ENCODE measurements at regions not wholly inside any gene's neighbourhood (a gene's known extent, or its start where the extent isn't known, plus 50 kb on each side); places are given as distances from the start of the nearest gene placed in this dataset.

DNA sequence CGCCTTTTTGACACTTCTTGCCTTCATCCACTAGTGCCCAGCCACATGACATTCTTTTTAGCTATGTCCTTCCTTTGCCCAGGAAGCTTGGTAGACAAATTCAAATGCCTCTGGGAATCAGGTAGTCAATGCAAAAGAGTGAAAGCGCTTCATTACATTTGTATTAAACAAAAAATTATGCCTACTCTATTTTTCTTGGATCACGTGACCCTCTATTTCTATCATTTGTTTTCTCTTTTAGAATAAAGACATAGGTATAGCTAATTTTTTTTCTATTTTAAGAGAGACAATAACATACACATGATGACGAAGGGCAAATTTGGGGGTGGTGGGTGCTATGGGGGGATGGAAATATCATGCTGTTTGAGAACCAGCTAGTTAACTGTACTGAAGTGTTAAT is 384.8 kb downstream of the C3orf38 start:
- ChIA-PET CTCF (no interaction called here), POLR2A (no interaction called here)
- Histone ChIP-seq H3K27me3 (ENCODE audit: control insufficient read depth, insufficient read depth, low read length) (no peaks in the 10 kb centered on the region), H3K9me3 (ENCODE audit: control insufficient read depth, insufficient read depth, low read length) (no peaks in the 10 kb centered on the region), H3K4me3 (ENCODE audit: low read depth, low read length) (no peak overlapping the region), H3K27ac (ENCODE audit: low read depth, low read length) (no peak overlapping the region)
- no peak for DNase-seq (ENCODE audit: low read depth, low spot score)
- TF ChIP-seq, protein P1, sequence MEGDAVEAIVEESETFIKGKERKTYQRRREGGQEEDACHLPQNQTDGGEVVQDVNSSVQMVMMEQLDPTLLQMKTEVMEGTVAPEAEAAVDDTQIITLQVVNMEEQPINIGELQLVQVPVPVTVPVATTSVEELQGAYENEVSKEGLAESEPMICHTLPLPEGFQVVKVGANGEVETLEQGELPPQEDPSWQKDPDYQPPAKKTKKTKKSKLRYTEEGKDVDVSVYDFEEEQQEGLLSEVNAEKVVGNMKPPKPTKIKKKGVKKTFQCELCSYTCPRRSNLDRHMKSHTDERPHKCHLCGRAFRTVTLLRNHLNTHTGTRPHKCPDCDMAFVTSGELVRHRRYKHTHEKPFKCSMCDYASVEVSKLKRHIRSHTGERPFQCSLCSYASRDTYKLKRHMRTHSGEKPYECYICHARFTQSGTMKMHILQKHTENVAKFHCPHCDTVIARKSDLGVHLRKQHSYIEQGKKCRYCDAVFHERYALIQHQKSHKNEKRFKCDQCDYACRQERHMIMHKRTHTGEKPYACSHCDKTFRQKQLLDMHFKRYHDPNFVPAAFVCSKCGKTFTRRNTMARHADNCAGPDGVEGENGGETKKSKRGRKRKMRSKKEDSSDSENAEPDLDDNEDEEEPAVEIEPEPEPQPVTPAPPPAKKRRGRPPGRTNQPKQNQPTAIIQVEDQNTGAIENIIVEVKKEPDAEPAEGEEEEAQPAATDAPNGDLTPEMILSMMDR (IDR thresholded peaks at IDR 0.05; ENCODE audit: low read depth, low read length): no peak

DNA sequence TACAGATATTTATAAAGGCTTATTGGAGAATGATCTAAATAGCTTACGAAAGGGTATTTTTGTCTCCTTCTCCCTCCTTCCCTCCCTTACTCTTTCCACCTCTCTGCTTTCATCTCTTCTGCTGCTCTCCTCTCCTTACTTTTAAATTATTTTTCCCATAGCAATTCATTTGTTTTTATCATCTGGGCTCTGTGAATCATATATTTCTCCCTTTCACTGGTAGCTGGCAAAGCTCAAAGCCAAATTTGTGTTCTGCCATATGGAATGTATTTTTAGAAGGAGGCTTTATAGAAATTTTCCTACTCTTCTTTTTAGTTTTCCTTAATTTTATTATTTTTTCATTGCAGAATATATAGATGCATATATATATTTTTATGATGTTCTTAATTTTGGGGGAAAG is 385.8 kb downstream of the C3orf38 start:
- Histone ChIP-seq H3K9me3 (ENCODE audit: control insufficient read depth, insufficient read depth, low read length) (no peaks in the 10 kb centered on the region), H3K27me3 (ENCODE audit: control insufficient read depth, insufficient read depth, low read length) (no peaks in the 10 kb centered on the region), H3K27ac (ENCODE audit: low read depth, low read length) (no peak overlapping the region), H3K4me3 (ENCODE audit: low read depth, low read length) (no peak overlapping the region)
- ChIA-PET CTCF (no interaction called here), POLR2A (no interaction called here)
- TF ChIP-seq, protein P1 (IDR thresholded peaks at IDR 0.05; ENCODE audit: low read depth, low read length): no peak
- no peak for DNase-seq (ENCODE audit: low read depth, low spot score)

DNA sequence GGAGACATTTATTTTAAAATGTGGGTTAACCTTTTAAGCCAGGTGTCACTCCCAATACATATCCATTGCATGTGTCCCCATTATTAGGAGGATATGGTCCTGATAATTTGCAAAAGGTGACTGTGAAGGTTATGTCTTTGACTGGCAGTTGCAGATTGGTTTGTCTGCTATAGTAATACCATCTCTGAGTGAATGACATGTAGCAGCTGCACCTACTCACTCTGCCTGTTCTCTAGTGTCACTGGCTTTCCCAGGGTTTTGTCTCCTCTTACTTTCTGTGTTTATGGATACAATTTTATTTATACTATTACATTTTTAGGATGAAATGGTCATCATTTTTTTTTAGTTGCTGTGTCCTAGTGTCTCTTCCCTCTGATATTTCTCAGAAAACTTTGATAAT is 393.2 kb downstream of the C3orf38 start:
- CTCF ChIA-PET: no interaction called here

DNA sequence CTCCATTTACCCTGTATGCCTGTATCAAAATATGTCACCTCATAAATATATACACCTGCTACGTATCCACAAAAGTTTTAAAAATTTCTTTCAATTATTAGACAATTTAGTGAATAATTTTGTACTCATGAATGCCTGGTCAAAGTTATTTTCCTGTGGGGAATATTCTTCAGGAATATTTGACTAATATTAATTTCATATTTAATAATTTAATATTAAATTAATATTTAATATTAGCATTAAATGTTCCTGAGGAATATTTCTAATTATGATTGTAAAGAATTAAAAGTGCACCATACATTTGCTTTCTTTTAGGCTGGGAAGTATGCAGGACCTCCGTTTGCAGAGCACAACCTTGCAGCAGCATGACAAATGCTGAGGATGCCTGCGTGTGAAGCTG is 422.7 kb downstream of the C3orf38 start:
- CTCF ChIA-PET: no interaction called here
- POLR2A ChIA-PET: no interaction called here

More for the DNA sequence above, 393.2 kb downstream of the C3orf38 start:
- H3K9me3 ChIP-seq (ENCODE audit: control insufficient read depth, insufficient read depth, low read length): no peaks in the 10 kb centered on the region
- no peak overlapping the region for H3K4me3 ChIP-seq (ENCODE audit: low read depth, low read length)
- H3K27ac ChIP-seq (ENCODE audit: low read depth, low read length): no peak overlapping the region
- POLR2A ChIA-PET: no interaction called here
- TF ChIP-seq, protein P1 (IDR thresholded peaks at IDR 0.05; ENCODE audit: low read depth, low read length): no peak
- DNase-seq (ENCODE audit: low read depth, low spot score): no peak
- no peaks in the 10 kb centered on the region for H3K27me3 ChIP-seq (ENCODE audit: control insufficient read depth, insufficient read depth, low read length)

DNA sequence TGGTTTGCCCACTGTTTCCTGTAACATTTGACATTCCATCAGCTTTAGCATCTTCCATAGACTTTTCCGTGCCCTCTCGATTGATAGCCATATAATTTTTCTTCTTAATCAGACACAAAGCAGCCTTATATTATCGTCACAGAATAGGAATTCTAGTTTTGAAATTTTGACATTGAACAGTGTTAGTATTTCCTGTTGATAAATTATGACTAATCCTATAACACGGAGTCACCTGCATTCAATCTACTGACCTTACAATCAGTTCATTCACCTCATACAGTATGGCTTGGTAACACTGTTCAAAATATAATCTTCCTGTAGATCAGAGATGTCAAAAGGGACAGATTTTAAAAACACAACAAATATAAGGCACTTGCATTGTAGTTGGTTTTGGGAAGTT is 423.7 kb downstream of the C3orf38 start:
- H3K4me3 ChIP-seq (ENCODE audit: low read depth, low read length): no peak overlapping the region
- ChIA-PET POLR2A (no interaction called here), CTCF (no interaction called here)
- no peak for DNase-seq (ENCODE audit: low read depth, low spot score)
- no peak overlapping the region for H3K27ac ChIP-seq (ENCODE audit: low read depth, low read length)
- no peaks in the 10 kb centered on the region for H3K9me3 ChIP-seq (ENCODE audit: control insufficient read depth, insufficient read depth, low read length)
- no peaks in the 10 kb centered on the region for H3K27me3 ChIP-seq (ENCODE audit: control insufficient read depth, insufficient read depth, low read length)
- TF ChIP-seq, protein P1 (IDR thresholded peaks at IDR 0.05; ENCODE audit: low read depth, low read length): no peak

More for the DNA sequence above, 422.7 kb downstream of the C3orf38 start:
- Histone ChIP-seq H3K27me3 (ENCODE audit: control insufficient read depth, insufficient read depth, low read length) (no peaks in the 10 kb centered on the region), H3K9me3 (ENCODE audit: control insufficient read depth, insufficient read depth, low read length) (no peaks in the 10 kb centered on the region), H3K27ac (ENCODE audit: low read depth, low read length) (no peak overlapping the region), H3K4me3 (ENCODE audit: low read depth, low read length) (no peak overlapping the region)
- no peak for DNase-seq (ENCODE audit: low read depth, low spot score)
- TF ChIP-seq, protein P1 (IDR thresholded peaks at IDR 0.05; ENCODE audit: low read depth, low read length): no peak

Measured in AG04450 (cell line).